Body of pancreas (tissue), 4 donors: ENCODE measurements at regions not wholly inside any gene's neighbourhood (a gene's known extent, or its start where the extent isn't known, plus 50 kb on each side); places are given as distances from the start of the nearest gene placed in this dataset.

Experiments
- POLR2A ChIP-seq, 3 donors: fragments of 450-650 bp; IDR thresholded peaks; one replicate each; pipeline ENCODE4 v1.6.1; 2016; ENCODE audit warnings: antibody characterized with exemption in 3 of 3, mild to moderate bottlenecking in 2 of 3
- TF ChIP-seq, protein P1 (sequence below), 7 experiments: fragments of 450-650 bp in 4 of 7; fragments of 200-600 bp in 3 of 7; sonication (generic) in 3 of 7; IDR thresholded peaks; one replicate each; pipeline ENCODE4 v1.5.1; 2016 to 2019; ENCODE audit warnings: antibody characterized with exemption in 7 of 7

DNA sequence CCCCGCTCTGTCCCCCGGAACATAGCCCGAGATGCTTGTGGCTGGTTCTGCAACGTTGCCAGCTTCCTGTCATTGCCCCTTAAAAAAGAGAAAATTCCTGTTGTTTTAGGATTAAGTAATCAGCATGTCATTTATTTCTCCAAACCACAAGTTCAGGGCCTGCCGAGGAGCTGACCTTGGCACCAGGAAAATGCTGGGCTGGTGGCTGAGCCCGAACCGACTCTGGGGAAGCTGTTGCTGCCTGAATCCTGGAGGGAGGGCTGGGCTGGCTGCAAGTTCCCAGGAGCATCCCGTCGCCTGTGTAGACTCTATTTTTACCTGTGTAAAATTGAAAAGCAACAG, 130.9 kb upstream of the FOXF1 start:
- TF ChIP-seq, protein P1, sequence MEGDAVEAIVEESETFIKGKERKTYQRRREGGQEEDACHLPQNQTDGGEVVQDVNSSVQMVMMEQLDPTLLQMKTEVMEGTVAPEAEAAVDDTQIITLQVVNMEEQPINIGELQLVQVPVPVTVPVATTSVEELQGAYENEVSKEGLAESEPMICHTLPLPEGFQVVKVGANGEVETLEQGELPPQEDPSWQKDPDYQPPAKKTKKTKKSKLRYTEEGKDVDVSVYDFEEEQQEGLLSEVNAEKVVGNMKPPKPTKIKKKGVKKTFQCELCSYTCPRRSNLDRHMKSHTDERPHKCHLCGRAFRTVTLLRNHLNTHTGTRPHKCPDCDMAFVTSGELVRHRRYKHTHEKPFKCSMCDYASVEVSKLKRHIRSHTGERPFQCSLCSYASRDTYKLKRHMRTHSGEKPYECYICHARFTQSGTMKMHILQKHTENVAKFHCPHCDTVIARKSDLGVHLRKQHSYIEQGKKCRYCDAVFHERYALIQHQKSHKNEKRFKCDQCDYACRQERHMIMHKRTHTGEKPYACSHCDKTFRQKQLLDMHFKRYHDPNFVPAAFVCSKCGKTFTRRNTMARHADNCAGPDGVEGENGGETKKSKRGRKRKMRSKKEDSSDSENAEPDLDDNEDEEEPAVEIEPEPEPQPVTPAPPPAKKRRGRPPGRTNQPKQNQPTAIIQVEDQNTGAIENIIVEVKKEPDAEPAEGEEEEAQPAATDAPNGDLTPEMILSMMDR (IDR thresholded peaks at IDR 0.05) = no peak
- no peak for TF ChIP-seq POLR2A (IDR thresholded peaks at IDR 0.05)
